ENCODE measurements at regions not wholly inside any gene's neighbourhood (a gene's known extent, or its start where the extent isn't known, plus 50 kb on each side); places are given as distances from the start of the nearest gene placed in this dataset.

DNA sequence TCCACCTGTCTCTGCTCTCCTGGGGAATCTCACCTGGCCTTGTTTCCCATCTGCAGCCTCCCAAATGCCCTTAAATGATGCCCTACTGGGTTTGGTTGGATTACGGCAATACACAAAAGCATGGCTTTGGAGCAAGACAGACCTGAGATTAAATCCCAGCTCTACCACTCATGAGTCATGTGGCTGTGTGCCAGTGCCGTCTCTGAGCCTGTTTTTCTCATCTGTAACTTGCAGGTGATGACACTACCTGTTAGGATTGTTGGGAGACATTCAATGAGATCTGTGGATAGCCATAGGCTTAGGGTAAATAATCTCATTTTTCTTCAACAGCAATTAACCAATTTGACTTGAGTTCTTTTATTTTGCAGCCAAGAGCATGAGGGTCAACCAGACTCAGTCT, 240.3 kb downstream of the MAF start:
- no peak for DNase-seq

DNA sequence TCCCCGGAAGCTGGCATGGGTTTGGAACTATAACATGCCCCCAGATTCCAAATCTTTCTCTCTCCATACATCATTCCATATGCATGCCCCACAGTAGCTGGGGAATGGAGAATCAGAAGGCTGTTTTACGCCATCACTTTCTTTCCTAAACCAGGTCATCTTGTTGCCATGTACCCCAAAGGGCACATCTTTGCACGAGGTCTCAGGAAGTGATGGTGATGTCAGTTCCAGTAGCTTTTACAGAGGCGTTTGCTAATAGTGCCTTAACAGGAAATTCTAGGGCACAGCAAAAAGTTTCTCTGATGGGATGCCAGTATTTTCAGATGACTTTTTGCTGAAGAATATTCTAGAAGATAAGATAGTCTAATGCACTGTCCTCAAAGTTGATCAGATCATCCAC, 241.5 kb downstream of the MAF start:
- H3F3A ChIP-seq (ENCODE audit: insufficient read depth, low read length), result 0 out of 2 replicates have a peak, but pooled peaks cover 8% of the 10 kb centered on the region

More for the DNA sequence above, 240.3 kb downstream of the MAF start:
- H3K9me2 ChIP-seq (replicated peaks; ENCODE audit: insufficient read depth, low read length), result no peaks in the 10 kb centered on the region
- no peaks in the 10 kb centered on the region for H3K79me2 ChIP-seq (ENCODE audit: low read length)
- H4K20me1 ChIP-seq (ENCODE audit: insufficient read depth, low read length), result no peaks in the 10 kb centered on the region
- H3K27ac ChIP-seq (ENCODE audit: low read length), result no peak overlapping the region
- no peaks in the 10 kb centered on the region for H3K27me3 ChIP-seq (replicated peaks; ENCODE audit: insufficient read depth, low read length)
- no peak overlapping the region for H3K4me3 ChIP-seq (ENCODE audit: low read length)
- no peaks in the 10 kb centered on the region for H3K36me3 ChIP-seq (replicated peaks; ENCODE audit: insufficient read depth, low read length)
- TF ChIP-seq EZH2 (optimal IDR thresholded peaks at IDR 0.05; ENCODE audit: low read depth, low read length) (no peak), EZH2phosphoT487 (IDR thresholded peaks at IDR 0.05; ENCODE audit: low read length) (no peak)
- TF ChIP-seq, protein P1, sequence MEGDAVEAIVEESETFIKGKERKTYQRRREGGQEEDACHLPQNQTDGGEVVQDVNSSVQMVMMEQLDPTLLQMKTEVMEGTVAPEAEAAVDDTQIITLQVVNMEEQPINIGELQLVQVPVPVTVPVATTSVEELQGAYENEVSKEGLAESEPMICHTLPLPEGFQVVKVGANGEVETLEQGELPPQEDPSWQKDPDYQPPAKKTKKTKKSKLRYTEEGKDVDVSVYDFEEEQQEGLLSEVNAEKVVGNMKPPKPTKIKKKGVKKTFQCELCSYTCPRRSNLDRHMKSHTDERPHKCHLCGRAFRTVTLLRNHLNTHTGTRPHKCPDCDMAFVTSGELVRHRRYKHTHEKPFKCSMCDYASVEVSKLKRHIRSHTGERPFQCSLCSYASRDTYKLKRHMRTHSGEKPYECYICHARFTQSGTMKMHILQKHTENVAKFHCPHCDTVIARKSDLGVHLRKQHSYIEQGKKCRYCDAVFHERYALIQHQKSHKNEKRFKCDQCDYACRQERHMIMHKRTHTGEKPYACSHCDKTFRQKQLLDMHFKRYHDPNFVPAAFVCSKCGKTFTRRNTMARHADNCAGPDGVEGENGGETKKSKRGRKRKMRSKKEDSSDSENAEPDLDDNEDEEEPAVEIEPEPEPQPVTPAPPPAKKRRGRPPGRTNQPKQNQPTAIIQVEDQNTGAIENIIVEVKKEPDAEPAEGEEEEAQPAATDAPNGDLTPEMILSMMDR (IDR thresholded peaks at IDR 0.05; ENCODE audit: low read length), result no peak
- H3K4me2 ChIP-seq (ENCODE audit: low read depth, low read length), result no peak overlapping the region
- H3K4me1 ChIP-seq (ENCODE audit: low read length), result peaks cover 6% of the 10 kb centered on the region; the same call in 1 of the 2 replicates
- H3F3A ChIP-seq (ENCODE audit: insufficient read depth, low read length), result 0 out of 2 replicates have a peak, but pooled peaks cover 8% of the 10 kb centered on the region
- no peaks in the 10 kb centered on the region for H3K9me3 ChIP-seq (replicated peaks; ENCODE audit: insufficient read depth, low read length)
- no peak overlapping the region for H2AFZ ChIP-seq (ENCODE audit: low read length)
- no peak overlapping the region for H3K9ac ChIP-seq (ENCODE audit: low read length)

DNA sequence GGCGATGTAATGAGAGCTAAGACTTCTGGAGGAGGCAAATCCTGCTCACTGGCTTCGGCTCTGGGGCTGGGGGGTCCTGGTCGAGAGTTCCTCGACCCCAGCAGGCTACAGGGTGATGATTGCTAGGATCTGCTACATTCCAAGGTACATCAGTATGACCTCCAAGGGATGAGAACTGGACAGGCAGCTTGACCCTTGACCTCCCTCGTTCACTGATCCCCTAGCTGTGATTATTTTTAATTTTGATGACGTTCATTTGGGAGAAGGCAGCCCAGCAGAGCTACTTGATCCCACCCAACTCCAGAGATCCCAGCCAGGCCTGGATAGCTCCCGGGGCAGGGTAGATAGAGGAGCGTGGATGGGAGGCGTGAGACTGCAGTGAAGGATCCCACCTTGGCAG, 242.3 kb downstream of the MAF start:
- no peaks in the 10 kb centered on the region for H3K9me3 ChIP-seq (replicated peaks; ENCODE audit: insufficient read depth, low read length)

More for the DNA sequence above, 241.5 kb downstream of the MAF start:
- Histone ChIP-seq H3K36me3 (replicated peaks; ENCODE audit: insufficient read depth, low read length) (no peaks in the 10 kb centered on the region), H3K4me1 (ENCODE audit: low read length) (peaks cover 6% of the 10 kb centered on the region; the same call in 1 of the 2 replicates), H3K9me3 (replicated peaks; ENCODE audit: insufficient read depth, low read length) (no peaks in the 10 kb centered on the region), H3K9ac (ENCODE audit: low read length) (no peak overlapping the region), H3K4me3 (ENCODE audit: low read length) (no peak overlapping the region), H2AFZ (ENCODE audit: low read length) (no peak overlapping the region), H4K20me1 (ENCODE audit: insufficient read depth, low read length) (no peaks in the 10 kb centered on the region), H3K9me2 (replicated peaks; ENCODE audit: insufficient read depth, low read length) (no peaks in the 10 kb centered on the region), H3K27me3 (replicated peaks; ENCODE audit: insufficient read depth, low read length) (no peaks in the 10 kb centered on the region), H3K27ac (ENCODE audit: low read length) (no peak overlapping the region), H3K4me2 (ENCODE audit: low read depth, low read length) (no peak overlapping the region), H3K79me2 (ENCODE audit: low read length) (no peaks in the 10 kb centered on the region)
- no peak for TF ChIP-seq EZH2phosphoT487 (IDR thresholded peaks at IDR 0.05; ENCODE audit: low read length)
- TF ChIP-seq, protein P1 (IDR thresholded peaks at IDR 0.05; ENCODE audit: low read length), result no peak
- TF ChIP-seq EZH2 (optimal IDR thresholded peaks at IDR 0.05; ENCODE audit: low read depth, low read length), result no peak
- DNase-seq, result no peak

More for the DNA sequence above, 242.3 kb downstream of the MAF start:
- H3K4me2 ChIP-seq (ENCODE audit: low read depth, low read length), result no peak overlapping the region
- no peaks in the 10 kb centered on the region for H3K9me2 ChIP-seq (replicated peaks; ENCODE audit: insufficient read depth, low read length)
- peaks cover 6% of the 10 kb centered on the region; the same call in 1 of the 2 replicates for H3K4me1 ChIP-seq (ENCODE audit: low read length)
- H3K27me3 ChIP-seq (replicated peaks; ENCODE audit: insufficient read depth, low read length), result no peaks in the 10 kb centered on the region
- H3K9ac ChIP-seq (ENCODE audit: low read length), result no peak overlapping the region
- H3F3A ChIP-seq (ENCODE audit: insufficient read depth, low read length), result 0 out of 2 replicates have a peak, but pooled peaks cover 8% of the 10 kb centered on the region
- no peak overlapping the region for H2AFZ ChIP-seq (ENCODE audit: low read length)
- no peak overlapping the region for H3K27ac ChIP-seq (ENCODE audit: low read length)
- no peak for DNase-seq
- no peaks in the 10 kb centered on the region for H3K79me2 ChIP-seq (ENCODE audit: low read length)
- no peak overlapping the region for H3K4me3 ChIP-seq (ENCODE audit: low read length)
- TF ChIP-seq, protein P1 (IDR thresholded peaks at IDR 0.05; ENCODE audit: low read length), result no peak
- TF ChIP-seq EZH2phosphoT487 (IDR thresholded peaks at IDR 0.05; ENCODE audit: low read length) (no peak), EZH2 (optimal IDR thresholded peaks at IDR 0.05; ENCODE audit: low read depth, low read length) (no peak)
- no peaks in the 10 kb centered on the region for H3K36me3 ChIP-seq (replicated peaks; ENCODE audit: insufficient read depth, low read length)
- no peaks in the 10 kb centered on the region for H4K20me1 ChIP-seq (ENCODE audit: insufficient read depth, low read length)

Data from MM.1S (cell line).